NCI-H2081 (cell line): ENCODE measurements at regions not wholly inside any gene's neighbourhood (a gene's known extent, or its start where the extent isn't known, plus 50 kb on each side); places are given as distances from the start of the nearest gene placed in this dataset.

Source experiments
- DNase-seq, 2 experiments: peaks; one replicate each; lab custom pipeline; 2025; lab: John Stamatoyannopoulos, UW

- DNase-seq, result no peak
Observed at GRCh38 chr3:57009802-57010201, 50.7 kb upstream of the SPATA12 start.

GRCh38 chr3:57009367-57009766 is 51.1 kb upstream of the SPATA12 start:
- DNase-seq, result no peak

DNA sequence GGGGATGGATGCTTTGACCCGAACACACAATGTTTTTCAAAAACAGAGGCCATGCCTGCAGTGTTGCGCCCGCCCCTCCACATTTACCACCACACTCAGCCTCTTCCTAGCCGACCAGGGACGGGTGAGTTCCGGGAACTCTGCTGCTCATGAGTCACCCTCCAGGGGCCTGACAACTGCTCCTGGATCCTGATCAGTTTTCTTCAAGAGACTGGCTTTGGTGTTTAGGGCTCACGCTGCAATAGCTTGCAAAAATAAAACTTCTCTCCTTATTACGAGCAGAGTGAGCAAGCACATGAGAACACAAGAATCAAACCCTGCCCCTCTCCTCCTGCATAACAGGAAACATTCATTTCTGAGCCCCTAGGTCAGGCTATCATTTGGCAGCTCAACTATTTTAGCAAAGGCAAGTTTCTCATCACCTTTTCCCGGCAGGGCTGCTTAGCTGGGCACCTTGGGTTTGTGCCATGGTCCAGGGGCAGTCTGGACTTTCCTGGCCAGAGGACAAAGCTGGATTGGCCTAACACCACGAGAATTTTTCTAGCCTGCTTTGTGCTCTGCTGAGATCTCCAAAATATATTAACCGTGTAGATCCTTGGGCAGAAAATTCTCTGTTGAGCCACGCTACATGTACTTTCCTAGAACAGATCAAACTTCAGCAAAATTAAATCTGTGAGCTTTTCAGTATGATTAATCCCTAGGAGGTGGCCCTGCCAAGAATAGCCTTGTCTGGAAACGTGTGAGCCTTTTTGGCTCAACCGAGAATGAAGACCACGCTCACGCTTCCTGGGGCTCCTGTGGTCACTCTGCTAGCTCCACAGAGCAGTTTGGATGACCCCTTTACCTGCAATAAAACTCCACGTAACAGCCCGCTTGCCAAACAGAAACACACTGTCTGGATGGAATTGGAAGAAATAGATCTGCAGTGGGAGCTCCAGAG is 52.7 kb upstream of the SPATA12 start:
- no peak for DNase-seq

- DNase-seq, result no peak
Observed at GRCh38 chr3:57006949-57007419, 53.5 kb upstream of the SPATA12 start.

- peak; percentile 55 to 80 for DNase-seq
Observed at GRCh38 chr3:57006179-57006657, 54.2 kb upstream of the SPATA12 start.

DNA sequence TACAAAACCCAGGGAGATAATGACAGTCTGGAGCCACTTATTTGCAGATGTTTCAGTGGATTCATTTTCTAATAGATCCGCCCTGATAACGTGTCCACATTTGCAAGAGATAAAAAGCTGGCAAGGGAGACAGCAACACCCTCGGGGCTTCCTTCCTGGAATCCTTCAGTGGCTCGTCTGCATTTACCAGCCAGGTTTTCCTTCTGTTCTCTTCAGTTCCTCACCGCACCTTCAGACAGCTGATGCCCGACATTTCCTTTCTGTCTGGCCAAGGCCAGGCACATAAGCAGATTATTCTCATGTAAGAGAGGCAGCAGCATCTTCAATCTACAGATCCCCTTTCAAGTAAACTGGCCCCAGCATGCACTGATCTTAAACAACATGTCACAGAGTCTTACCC is 56.2 kb upstream of the SPATA12 start:
- DNase-seq, result no peak

DNA sequence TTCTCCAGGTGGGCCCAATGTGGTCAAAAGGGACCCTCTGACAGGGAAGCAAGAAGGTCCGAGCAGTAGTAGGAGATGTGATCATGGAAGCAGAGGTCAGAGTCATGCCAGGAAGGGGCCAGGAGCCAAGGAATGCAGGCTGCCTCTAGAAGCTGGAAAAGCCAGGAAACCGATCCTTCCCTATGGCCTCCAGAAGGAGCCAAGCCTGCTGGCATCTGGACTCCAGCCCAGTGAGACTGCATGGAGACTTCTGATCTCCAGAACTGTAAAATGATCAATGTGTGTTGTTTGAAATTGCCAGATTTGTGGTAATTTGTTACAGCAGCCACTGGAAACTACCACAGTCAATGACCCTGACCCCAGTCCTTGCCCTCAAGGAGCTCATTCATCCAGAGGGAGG is 56.8 kb upstream of the SPATA12 start:
- DNase-seq, result no peak

DNA sequence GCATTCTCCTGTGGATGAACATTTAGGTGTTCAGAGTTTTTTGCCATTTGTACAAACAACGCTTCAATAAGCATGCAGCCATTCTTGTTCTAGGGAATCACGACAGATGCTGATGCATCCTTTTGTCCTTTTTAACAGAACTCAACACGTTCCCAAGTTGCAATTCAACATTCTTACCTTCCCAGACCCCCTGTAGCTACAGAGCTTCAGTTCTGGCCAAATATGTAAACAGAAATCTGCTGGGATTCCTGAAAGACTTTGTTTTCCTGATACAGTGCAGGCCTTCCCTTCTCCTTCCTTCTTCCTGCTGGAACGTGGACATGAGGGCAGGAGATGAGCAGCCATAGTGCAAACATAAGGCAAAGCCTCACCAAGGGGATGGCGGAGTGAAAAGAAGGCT is 59.1 kb upstream of the SPATA12 start:
- DNase-seq, result no peak

DNA sequence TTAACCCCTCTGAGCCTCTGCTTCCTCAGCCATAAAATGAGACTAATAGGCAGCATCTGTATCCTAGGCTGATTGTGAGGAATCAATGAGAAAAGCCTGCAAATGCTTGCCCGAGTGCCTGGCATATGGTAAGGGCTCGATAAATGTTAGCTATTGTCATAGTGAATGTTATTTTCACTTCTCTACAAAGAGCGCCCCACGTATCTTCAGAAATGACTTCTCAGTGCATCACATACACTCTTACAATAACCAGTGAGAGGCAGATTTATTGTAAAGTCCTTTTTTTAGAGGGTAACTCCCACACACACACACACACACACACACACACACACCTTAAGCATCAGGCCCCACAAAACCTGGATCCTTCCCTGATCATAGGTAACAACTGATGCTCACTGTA is 60.5 kb upstream of the SPATA12 start:
- DNase-seq, result no peak

GRCh38 chr3:56999547-56999946 is 60.9 kb upstream of the SPATA12 start:
- DNase-seq, result no peak

DNA sequence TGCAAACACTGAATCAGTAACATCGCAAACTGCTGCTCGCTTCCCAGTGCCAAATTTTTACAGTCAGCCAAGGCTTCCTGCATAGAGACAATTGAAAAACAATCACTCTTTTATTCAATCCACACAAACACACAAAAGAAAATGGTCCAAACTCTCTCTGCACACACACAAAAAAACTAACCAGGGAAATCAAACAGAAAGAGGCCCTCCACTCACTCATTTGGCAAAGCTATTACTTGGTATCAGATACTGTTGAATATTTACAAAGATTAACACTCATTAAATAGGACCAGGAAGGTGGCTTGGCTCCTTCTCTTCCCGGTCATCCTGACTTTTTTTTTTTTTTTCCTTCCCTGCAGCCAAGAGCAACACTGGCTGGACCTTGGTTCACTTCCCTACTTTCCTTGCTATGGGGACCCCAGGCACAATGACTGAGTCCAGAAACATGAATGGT is 62.4 kb upstream of the SPATA12 start:
- peak in 1 of 2 experiments; percentile 41 for DNase-seq

GRCh38 chr3:56997675-56998074 is 62.8 kb upstream of the SPATA12 start:
- DNase-seq, result no peak

- no peak for DNase-seq
Observed at GRCh38 chr3:56997041-56997440, 63.4 kb upstream of the SPATA12 start.

DNA sequence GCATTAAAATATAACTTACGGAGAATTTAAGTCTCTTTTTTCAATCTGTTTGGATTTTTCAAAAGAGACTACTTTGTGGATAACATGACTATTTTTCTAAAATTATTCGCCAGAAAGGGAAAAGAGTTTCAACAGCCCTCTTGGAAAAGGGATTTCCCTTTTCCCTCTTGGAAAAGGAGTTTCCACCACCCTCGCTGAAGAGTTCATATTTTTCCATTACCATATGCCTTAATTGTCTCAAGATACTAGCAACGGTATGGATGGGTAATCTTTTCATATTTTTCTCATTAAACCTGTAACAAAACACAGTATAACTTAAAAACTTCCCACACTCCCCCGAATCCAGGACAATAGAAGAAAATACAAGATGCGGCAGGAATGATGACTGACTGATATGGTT is 66.1 kb upstream of the SPATA12 start:
- no peak for DNase-seq

DNA sequence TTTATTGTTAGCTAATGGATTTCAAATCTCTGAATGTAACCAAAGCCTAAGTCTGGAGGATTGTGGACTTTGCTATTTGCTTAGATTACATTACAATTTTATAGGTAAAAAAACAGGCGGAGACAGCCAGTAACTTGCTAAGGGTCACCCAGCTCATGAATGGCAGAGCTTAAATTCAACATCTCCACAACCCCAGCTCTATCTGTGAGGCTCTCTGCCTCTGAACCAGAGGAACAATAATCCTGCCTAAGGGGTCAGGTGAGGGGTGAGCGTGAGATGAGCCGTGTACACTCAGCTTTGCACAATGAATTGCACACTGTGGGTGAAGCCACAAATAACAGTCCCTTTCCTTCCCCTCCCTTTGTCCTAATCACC is 69.8 kb upstream of the SPATA12 start:
- DNase-seq, result no peak

GRCh38 chr3:56989977-56990640 is 70.4 kb upstream of the SPATA12 start:
- DNase-seq, result no peak

- no peak for DNase-seq
Observed at GRCh38 chr3:56989169-56989976, 71.1 kb upstream of the SPATA12 start.

DNA sequence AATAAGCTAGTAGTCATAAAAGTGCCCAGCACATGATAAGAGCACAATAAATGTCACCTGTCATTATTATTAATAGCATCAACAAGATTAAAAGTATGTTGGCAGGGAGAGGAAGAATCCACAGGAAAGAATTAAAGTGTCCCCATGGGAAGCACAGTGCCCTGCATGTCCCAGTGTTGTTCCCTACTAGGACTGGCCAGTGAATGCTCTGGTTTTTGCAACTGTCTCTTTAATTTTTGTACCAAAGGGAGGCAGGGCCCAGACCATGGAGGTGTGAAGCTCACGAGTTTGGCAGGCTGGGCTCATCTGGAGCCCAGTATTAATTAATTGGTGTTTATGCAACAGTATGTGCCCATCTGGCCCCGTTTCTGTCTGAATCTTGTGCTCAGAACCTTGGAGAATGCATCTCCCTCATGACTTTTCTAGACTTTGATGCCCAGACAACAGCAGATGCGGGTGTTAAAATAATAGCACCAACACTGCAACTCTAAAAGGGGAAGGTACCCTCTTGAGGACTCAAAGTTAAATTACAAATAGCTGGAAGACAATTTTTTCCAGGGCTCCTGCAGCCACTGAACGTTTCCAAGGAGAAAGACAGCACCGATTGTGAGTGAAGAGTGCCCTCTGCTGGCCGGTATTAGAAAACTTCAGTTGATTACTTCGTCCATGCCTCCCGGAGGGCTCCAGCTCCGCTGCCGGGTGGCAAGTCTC is 71.9 kb upstream of the SPATA12 start:
- peak; percentile 63 to 64 for DNase-seq

- DNase-seq, result no peak
Observed at GRCh38 chr3:56987238-56987895, 73.1 kb upstream of the SPATA12 start.

DNA sequence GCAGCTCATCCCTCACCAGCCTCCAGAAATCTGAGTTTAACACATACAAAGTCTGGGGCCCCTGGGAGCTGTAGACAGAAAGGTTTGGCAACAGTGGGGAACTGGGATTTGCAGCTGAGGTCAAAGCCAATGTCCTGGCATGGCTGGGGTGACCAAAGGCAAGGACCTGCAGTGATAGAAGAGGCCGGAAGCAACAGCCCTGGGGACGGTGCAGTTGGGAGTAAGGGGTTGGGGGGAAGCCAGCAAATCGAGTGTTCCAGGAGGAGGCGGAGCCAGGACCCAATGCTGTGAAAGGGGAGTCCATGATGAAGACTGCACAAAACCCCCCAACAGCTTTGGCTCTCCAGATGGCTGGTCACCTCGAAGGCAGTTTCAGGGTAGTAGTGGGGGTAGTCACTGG is 74.1 kb upstream of the SPATA12 start:
- no peak for DNase-seq

DNA sequence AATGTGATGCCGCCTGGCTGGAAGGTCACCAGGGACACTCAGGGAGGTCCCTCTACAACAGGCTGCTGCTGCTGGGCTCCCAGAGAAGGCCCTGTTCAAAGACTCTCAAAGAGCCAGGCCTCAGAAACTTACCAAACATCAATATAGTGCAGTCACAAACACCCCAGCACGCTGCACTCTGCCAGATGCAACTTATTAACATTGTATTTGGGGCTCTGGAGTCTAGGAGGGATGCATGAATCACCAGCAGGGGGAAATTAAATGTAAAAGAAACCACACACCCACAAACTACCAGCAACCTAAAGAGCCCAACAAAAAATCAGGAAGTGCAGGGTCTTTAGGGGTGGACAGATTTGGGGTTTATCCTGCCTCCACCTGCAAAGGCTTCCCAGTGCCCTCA is 74.6 kb upstream of the SPATA12 start:
- no peak for DNase-seq
